Mammary epithelial cell (primary cell): ENCODE measurements at regions not wholly inside any gene's neighbourhood (a gene's known extent, or its start where the extent isn't known, plus 50 kb on each side); places are given as distances from the start of the nearest gene placed in this dataset.

Source experiments
- CTCF ChIP-seq, 2 donors: IDR thresholded peaks in 1 of 2; conservative IDR thresholded peaks in 1 of 2; 2 replicates each; pipeline ENCODE4 v1.5.1; 2011 to 2012; ENCODE audit warnings: inconsistent platforms in 2 of 2, low read length in 2 of 2, mild to moderate bottlenecking in 2 of 2, control low read depth in 1 of 2, low read depth in 1 of 2; ENCODE audit not compliant: insufficient read depth in 1 of 2; ENCODE audit errors: extremely low read depth in 1 of 2
- EZH2 ChIP-seq: IDR thresholded peaks from 2 replicates; pipeline ENCODE4 v1.6.1; 2012; ENCODE audit warnings: low read length, inconsistent platforms, borderline replicate concordance

DNA sequence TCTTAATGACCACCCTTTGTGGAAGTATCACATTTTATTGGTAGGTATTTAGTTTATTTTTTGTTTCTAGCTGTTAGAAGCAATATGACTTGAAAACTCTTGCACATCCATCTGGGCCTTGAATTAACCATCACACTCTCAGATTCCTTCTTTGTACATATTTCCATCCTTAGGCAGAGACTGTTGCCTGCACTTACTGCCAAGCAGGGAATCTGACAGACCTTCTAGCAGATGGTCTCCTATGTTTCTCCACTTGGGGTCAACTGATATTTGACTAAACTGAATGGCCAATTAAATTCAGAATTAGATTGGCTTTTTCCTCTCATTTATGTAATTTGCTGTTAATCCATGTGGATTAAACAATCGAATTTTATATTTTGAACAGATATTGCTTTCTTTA lies 324.9 kb upstream of the TGFBR2 start:
- TF ChIP-seq CTCF (conservative IDR thresholded peaks at IDR 0.05 in 1 of 2, IDR thresholded peaks at IDR 0.05 in 1 of 2; ENCODE audit: extremely low read depth in 1 of 2, insufficient read depth in 1 of 2, low read depth in 1 of 2, low read length in 2 of 2) (no peak), EZH2 (no peak)
